A673 (cell line): ENCODE measurements at regions not wholly inside any gene's neighbourhood (a gene's known extent, or its start where the extent isn't known, plus 50 kb on each side); places are given as distances from the start of the nearest gene placed in this dataset.

ENCODE experiments used
- EZH2 ChIP-seq: fragments of 200-600 bp; sonication (generic); IDR thresholded peaks from 2 replicates; pipeline ENCODE4 v1.6.1; 2017; ENCODE audit warnings: borderline replicate concordance, low read depth, mild to moderate bottlenecking, mixed read lengths, antibody characterized with exemption, low read length; ENCODE audit not compliant: poor library complexity, severe bottlenecking
- TF ChIP-seq, protein P1 (sequence below): fragments of 300-800, 200-600 bp; sonication (generic); conservative IDR thresholded peaks from 2 replicates; pipeline ENCODE4 v1.5.1; 2017; ENCODE audit warnings: low read depth, mild to moderate bottlenecking, antibody characterized with exemption, low read length, moderate library complexity, mixed read lengths

DNA sequence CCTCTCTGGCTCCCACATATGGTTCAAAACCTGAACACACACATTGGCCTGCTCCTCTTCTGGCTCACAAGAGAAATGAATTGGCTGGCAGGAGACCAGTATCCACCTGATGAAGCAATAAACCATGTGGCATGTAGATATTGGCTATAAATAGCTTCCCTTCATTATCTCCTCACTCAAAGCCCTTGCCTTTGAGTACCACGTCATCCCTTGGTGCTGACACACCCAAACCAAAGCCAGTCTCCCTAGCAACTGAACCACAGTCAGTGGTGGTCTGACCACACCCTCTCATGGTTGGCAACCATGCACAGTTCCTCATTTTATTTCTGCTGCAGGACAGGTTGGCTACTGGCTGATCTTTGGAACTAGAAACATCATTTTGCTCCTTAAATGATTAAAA is 98.8 kb downstream of the ZNF621 start:
- TF ChIP-seq, protein P1, sequence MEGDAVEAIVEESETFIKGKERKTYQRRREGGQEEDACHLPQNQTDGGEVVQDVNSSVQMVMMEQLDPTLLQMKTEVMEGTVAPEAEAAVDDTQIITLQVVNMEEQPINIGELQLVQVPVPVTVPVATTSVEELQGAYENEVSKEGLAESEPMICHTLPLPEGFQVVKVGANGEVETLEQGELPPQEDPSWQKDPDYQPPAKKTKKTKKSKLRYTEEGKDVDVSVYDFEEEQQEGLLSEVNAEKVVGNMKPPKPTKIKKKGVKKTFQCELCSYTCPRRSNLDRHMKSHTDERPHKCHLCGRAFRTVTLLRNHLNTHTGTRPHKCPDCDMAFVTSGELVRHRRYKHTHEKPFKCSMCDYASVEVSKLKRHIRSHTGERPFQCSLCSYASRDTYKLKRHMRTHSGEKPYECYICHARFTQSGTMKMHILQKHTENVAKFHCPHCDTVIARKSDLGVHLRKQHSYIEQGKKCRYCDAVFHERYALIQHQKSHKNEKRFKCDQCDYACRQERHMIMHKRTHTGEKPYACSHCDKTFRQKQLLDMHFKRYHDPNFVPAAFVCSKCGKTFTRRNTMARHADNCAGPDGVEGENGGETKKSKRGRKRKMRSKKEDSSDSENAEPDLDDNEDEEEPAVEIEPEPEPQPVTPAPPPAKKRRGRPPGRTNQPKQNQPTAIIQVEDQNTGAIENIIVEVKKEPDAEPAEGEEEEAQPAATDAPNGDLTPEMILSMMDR = no peak
- no peak for TF ChIP-seq EZH2
